PFSK-1 (cell line): ENCODE measurements at regions not wholly inside any gene's neighbourhood (a gene's known extent, or its start where the extent isn't known, plus 50 kb on each side); places are given as distances from the start of the nearest gene placed in this dataset.

Experiments
- POLR2AphosphoS5 ChIP-seq: IDR thresholded peaks from 2 replicates; pipeline ENCODE4 v1.6.1; 2012; ENCODE audit warnings: low read depth, mild to moderate bottlenecking, control low read depth, low read length, moderate library complexity
- SIN3A ChIP-seq: IDR thresholded peaks from 2 replicates; pipeline ENCODE4 v1.6.1; 2012; ENCODE audit warnings: mild to moderate bottlenecking, low read length, moderate library complexity, borderline replicate concordance; ENCODE audit not compliant: insufficient read depth

DNA sequence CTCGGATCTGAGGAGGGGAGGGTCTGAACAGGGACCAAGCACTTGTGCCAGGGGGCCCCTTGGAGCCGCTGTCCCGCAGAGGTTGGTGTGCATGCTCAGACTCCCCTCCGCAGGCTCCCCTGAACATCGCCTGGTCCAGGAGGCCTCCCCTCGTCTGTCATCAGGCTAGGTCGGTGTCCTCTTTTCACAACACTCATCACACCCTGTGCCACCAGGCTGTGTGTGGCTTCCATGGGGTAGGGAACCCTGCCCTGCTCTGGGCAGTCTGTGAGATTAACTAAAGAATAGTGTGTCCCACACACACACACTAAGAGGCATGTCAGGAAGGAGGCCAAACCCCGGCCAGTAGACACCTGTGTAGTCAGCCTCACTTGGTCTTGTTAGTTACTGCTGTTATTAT, 119.3 kb downstream of the C5orf15 start:
- no peak for TF ChIP-seq SIN3A
- no peak for TF ChIP-seq POLR2AphosphoS5
